Vagina (tissue), 2 donors: ENCODE measurements at regions not wholly inside any gene's neighbourhood (a gene's known extent, or its start where the extent isn't known, plus 50 kb on each side); places are given as distances from the start of the nearest gene placed in this dataset.

ENCODE experiments used
- DNase-seq, 2 donors: peaks; one replicate each; pipeline ENCODE4 v3.0.0-alpha.2; 2017; ENCODE audit errors: extremely low spot score in 2 of 2
- H3K27ac ChIP-seq: fragments of 200-600 bp; sonication (generic); one replicate; pipeline ENCODE4 v1.5.1; 2019
- H3K27me3 ChIP-seq: fragments of 200-600 bp; sonication (generic); one replicate; pipeline ENCODE4 v1.5.1; 2019
- H3K36me3 ChIP-seq, 2 donors: fragments of 200-600 bp; sonication (generic); one replicate each; pipeline ENCODE4 v1.5.1; 2017 to 2019
- H3K4me1 ChIP-seq: fragments of 200-600 bp; sonication (generic); one replicate; pipeline ENCODE4 v1.5.1; 2019
- H3K4me3 ChIP-seq, 2 donors: fragments of 200-600 bp; sonication (generic); 1 replicate in 1 of 2; 2 replicates in 1 of 2; pipeline ENCODE4 v1.5.1; 2016 to 2019
- H3K9me3 ChIP-seq: fragments of 200-600 bp; sonication (generic); one replicate; pipeline ENCODE4 v1.5.1; 2019
- CTCF ChIP-seq, 3 experiments: fragments of 450-650 bp in 2 of 3; fragments of 200-600 bp in 1 of 3; sonication (generic) in 1 of 3; IDR thresholded peaks; one replicate each; pipeline ENCODE4 v1.5.1; 2017 to 2019; ENCODE audit warnings: antibody characterized with exemption in 3 of 3, mild to moderate bottlenecking in 2 of 3, moderate library complexity in 2 of 3
- POLR2A ChIP-seq, 2 donors: fragments of 450-650 bp; IDR thresholded peaks; one replicate each; pipeline ENCODE4 v1.6.1; 2017; ENCODE audit warnings: antibody characterized with exemption in 2 of 2, mild to moderate bottlenecking in 2 of 2, moderate library complexity in 2 of 2
- POLR2AphosphoS5 ChIP-seq, 2 donors: sonication (generic); formaldehyde crosslinking; IDR thresholded peaks; one replicate each; pipeline ENCODE4 v1.9.0; 2017; ENCODE audit warnings: antibody characterized with exemption in 2 of 2, mild to moderate bottlenecking in 2 of 2, low read depth in 1 of 2; ENCODE audit not compliant: insufficient read depth in 1 of 2
- intact Hi-C: fragments of 100-400 bp; cut with DNase I; formaldehyde crosslinking; loops from one replicate; pipeline ENCODE4 v1.15.1; 2023

GRCh38 chr18:45376193-45376592, 239.1 kb upstream of the SLC14A2 start:
- H3K4me1 ChIP-seq, result no peaks in the 10 kb centered on the region
- no peaks in the 10 kb centered on the region for H3K9me3 ChIP-seq
- H3K27ac ChIP-seq, result no peak overlapping the region
- TF ChIP-seq POLR2A (IDR thresholded peaks at IDR 0.05) (no peak), CTCF (IDR thresholded peaks at IDR 0.05) (no peak), POLR2AphosphoS5 (IDR thresholded peaks at IDR 0.05; ENCODE audit: insufficient read depth in 1 of 2, low read depth in 1 of 2) (no peak)
- H3K36me3 ChIP-seq, result no peaks in the 10 kb centered on the region
- H3K27me3 ChIP-seq, result no peaks in the 10 kb centered on the region
- intact Hi-C loops, result no loop called here
- DNase-seq, result no peak
- no peak overlapping the region for H3K4me3 ChIP-seq

- H3K9me3 ChIP-seq, result no peaks in the 10 kb centered on the region
- no peaks in the 10 kb centered on the region for H3K27me3 ChIP-seq
- H3K4me3 ChIP-seq, result no peak overlapping the region
- no peak for TF ChIP-seq CTCF (IDR thresholded peaks at IDR 0.05)
- no peak for TF ChIP-seq POLR2AphosphoS5 (IDR thresholded peaks at IDR 0.05; ENCODE audit: insufficient read depth in 1 of 2, low read depth in 1 of 2)
- TF ChIP-seq POLR2A (IDR thresholded peaks at IDR 0.05), result no peak
- H3K36me3 ChIP-seq, result no peaks in the 10 kb centered on the region
- H3K4me1 ChIP-seq, result no peaks in the 10 kb centered on the region
- DNase-seq, result no peak
- intact Hi-C loops, result no loop called here
- no peak overlapping the region for H3K27ac ChIP-seq
These were observed 237.0 kb upstream of the SLC14A2 start for GRCh38 chr18:45378308-45378707.

- Histone ChIP-seq H3K9me3 (no peaks in the 10 kb centered on the region), H3K4me3 (no peak overlapping the region), H3K27me3 (no peaks in the 10 kb centered on the region), H3K27ac (no peak overlapping the region), H3K36me3 (no peaks in the 10 kb centered on the region), H3K4me1 (no peaks in the 10 kb centered on the region)
- DNase-seq, result no peak
- no peak for TF ChIP-seq POLR2A (IDR thresholded peaks at IDR 0.05)
- no peak for TF ChIP-seq POLR2AphosphoS5 (IDR thresholded peaks at IDR 0.05; ENCODE audit: insufficient read depth in 1 of 2, low read depth in 1 of 2)
- no peak for TF ChIP-seq CTCF (IDR thresholded peaks at IDR 0.05)
- intact Hi-C loops, result no loop called here
These were observed 236.3 kb upstream of the SLC14A2 start for GRCh38 chr18:45378933-45379332.

GRCh38 chr18:45379903-45380302, 235.4 kb upstream of the SLC14A2 start:
- H3K9me3 ChIP-seq, result no peaks in the 10 kb centered on the region
- H3K4me3 ChIP-seq, result no peak overlapping the region
- DNase-seq, result no peak
- H3K27ac ChIP-seq, result no peak overlapping the region
- H3K4me1 ChIP-seq, result peaks cover 9% of the 10 kb centered on the region
- TF ChIP-seq POLR2AphosphoS5 (IDR thresholded peaks at IDR 0.05; ENCODE audit: insufficient read depth in 1 of 2, low read depth in 1 of 2), result no peak
- H3K36me3 ChIP-seq, result no peaks in the 10 kb centered on the region
- no peaks in the 10 kb centered on the region for H3K27me3 ChIP-seq
- intact Hi-C loops, result no loop called here

- DNase-seq, result no peak
- intact Hi-C loops, result no loop called here
- H3K4me1 ChIP-seq, result peaks cover 9% of the 10 kb centered on the region
- no peak for TF ChIP-seq POLR2AphosphoS5 (IDR thresholded peaks at IDR 0.05; ENCODE audit: insufficient read depth in 1 of 2, low read depth in 1 of 2)
- TF ChIP-seq CTCF (IDR thresholded peaks at IDR 0.05), result no peak
- TF ChIP-seq POLR2A (IDR thresholded peaks at IDR 0.05), result no peak
- no peak overlapping the region for H3K27ac ChIP-seq
- no peaks in the 10 kb centered on the region for H3K27me3 ChIP-seq
- no peak overlapping the region for H3K4me3 ChIP-seq
- no peaks in the 10 kb centered on the region for H3K9me3 ChIP-seq
- no peaks in the 10 kb centered on the region for H3K36me3 ChIP-seq
These were observed 234.0 kb upstream of the SLC14A2 start for GRCh38 chr18:45381282-45381681.

GRCh38 chr18:45383228-45383627, 232.0 kb upstream of the SLC14A2 start:
- no peak overlapping the region for H3K27ac ChIP-seq
- intact Hi-C loops, result no loop called here
- peaks cover 9% of the 10 kb centered on the region for H3K4me1 ChIP-seq
- no peak for DNase-seq
- H3K4me3 ChIP-seq, result no peak overlapping the region
- no peak for TF ChIP-seq CTCF (IDR thresholded peaks at IDR 0.05)
- no peak for TF ChIP-seq POLR2A (IDR thresholded peaks at IDR 0.05)
- no peak for TF ChIP-seq POLR2AphosphoS5 (IDR thresholded peaks at IDR 0.05; ENCODE audit: insufficient read depth in 1 of 2, low read depth in 1 of 2)
- no peaks in the 10 kb centered on the region for H3K9me3 ChIP-seq
- H3K36me3 ChIP-seq, result no peaks in the 10 kb centered on the region
- no peaks in the 10 kb centered on the region for H3K27me3 ChIP-seq
